HepG2 (cell line): ENCODE measurements at regions not wholly inside any gene's neighbourhood (a gene's known extent, or its start where the extent isn't known, plus 50 kb on each side); places are given as distances from the start of the nearest gene placed in this dataset.

Experiments
- ATAC-seq: fragments of 200-7000 bp; cut with Tn5 transposase; 3 replicates; pipeline ENCODE4 v1.9.1; 2020; ENCODE audit warnings: mild to moderate bottlenecking, moderate library complexity
- BruUV-seq: library from RNA; stranded (reverse); fragments of 400-500 nt; replicated peaks from 2 replicates; lab custom pipeline; 2021; lab: Mats Ljungman, UMichigan
- CTCF ChIA-PET: fragments of 300-600 bp; formaldehyde crosslinking; extraction: SDS; loops from one replicate; lab custom pipeline; 2021; ENCODE audit warnings: low total read pairs, inconsistent platforms, low intra/inter-chr PET ratio; lab: Yijun Ruan, JAX
- POLR2A ChIA-PET: fragments of 350-600 bp; sonication (Branson Sonifier 250); formaldehyde crosslinking; loops from one replicate; lab custom pipeline; 2020; ENCODE audit warnings: antibody characterized with exemption, inconsistent platforms; lab: Yijun Ruan, JAX
- DNase-seq: peaks from one replicate; pipeline ENCODE4 v3.0.0-alpha.2; 2015; ENCODE audit warnings: low spot score
- FAIRE-seq: peaks from 3 replicates; lab custom pipeline; 2011; peaks lifted over from hg19 to GRCh38; lab: Jason Lieb, UNC
- H2AFZ ChIP-seq: one replicate; pipeline ENCODE4 v1.6.1; 2011; ENCODE audit warnings: low read length, inconsistent platforms
- H3K27ac ChIP-seq: fragments of 300-600 bp; 3 replicates; pipeline ENCODE4 v1.8.0; 2011; ENCODE audit warnings: mixed run types, mild to moderate bottlenecking, mixed read lengths, low read length, inconsistent platforms; ENCODE audit not compliant: insufficient read depth; ENCODE audit errors: extremely low read length
- H3K27me3 ChIP-seq, 2 experiments: fragments of 200-600 bp in 1 of 2; 2 replicates in 1 of 2; 3 replicates in 1 of 2; pipeline versions ENCODE4 v1.6.0 to v1.8.0; 2011; ENCODE audit warnings: low read length in 2 of 2, mild to moderate bottlenecking in 2 of 2, moderate library complexity in 2 of 2, inconsistent platforms in 1 of 2; ENCODE audit not compliant: insufficient read depth in 2 of 2, control insufficient read depth in 1 of 2
- H3K36me3 ChIP-seq, 2 experiments: fragments of 200-600 bp in 1 of 2; replicated peaks in 1 of 2; 2 replicates in 1 of 2; 3 replicates in 1 of 2; pipeline versions ENCODE4 v1.5.1 to v1.8.0; 2011; ENCODE audit warnings: low read length in 2 of 2, inconsistent platforms in 1 of 2; ENCODE audit not compliant: insufficient read depth in 2 of 2, control insufficient read depth in 1 of 2
- H3K4me1 ChIP-seq: 2 replicates; pipeline ENCODE4 v1.5.1; 2012; ENCODE audit warnings: low read length, inconsistent platforms; ENCODE audit not compliant: insufficient read depth
- H3K4me2 ChIP-seq: 2 replicates; pipeline ENCODE4 v1.6.0; 2011; ENCODE audit warnings: low read depth, low read length, inconsistent platforms
- H3K4me3 ChIP-seq, 3 experiments: fragments of 200-600 bp in 1 of 3; sonication (generic), shearing (Covaris generic) in 1 of 3; replicated peaks in 1 of 3; 2 replicates each; pipeline ENCODE4 v1.5.1; 2011 to 2016; ENCODE audit warnings: low read length in 3 of 3, inconsistent platforms in 2 of 3, low read depth in 2 of 3, mild to moderate bottlenecking in 2 of 3, control low read depth in 1 of 3, mixed read lengths in 1 of 3; ENCODE audit not compliant: insufficient read depth in 1 of 3
- H3K79me2 ChIP-seq: one replicate; pipeline ENCODE4 v1.6.1; 2011; ENCODE audit warnings: low read length, inconsistent platforms; ENCODE audit not compliant: insufficient read depth
- H3K9ac ChIP-seq: 2 replicates; pipeline ENCODE4 v1.6.0; 2011; ENCODE audit warnings: mild to moderate bottlenecking, low read depth, low read length, inconsistent platforms; ENCODE audit not compliant: insufficient read depth
- H3K9me3 ChIP-seq: 2 replicates; pipeline ENCODE4 v1.5.1; 2012; ENCODE audit warnings: mild to moderate bottlenecking, low read length
- H4K20me1 ChIP-seq: 2 replicates; pipeline ENCODE4 v1.6.0; 2011; ENCODE audit warnings: inconsistent platforms, mild to moderate bottlenecking, low read length, moderate library complexity; ENCODE audit not compliant: insufficient read depth
- ZNF75D ChIP-seq: sonication (generic); formaldehyde crosslinking; IDR thresholded peaks from 2 replicates; pipeline ENCODE4 v1.8.1; 2023; ENCODE audit warnings: missing genetic modification reagents, mild to moderate bottlenecking, borderline replicate concordance
- WGBS: methylation state at CpG from one replicate; pipeline ENCODE4 v1.1.6; 2017; ENCODE audit warnings: low lambda C conversion rate; 5-methylcytosine and 5-hydroxymethylcytosine counted together
- in situ Hi-C: cut with HindIII; loops from 2 replicates; pipeline ENCODE4 v1.10.0; 2017; ENCODE audit warnings: low pct_unique_long_range_greater_than_20kb; ENCODE audit not compliant: extremely low pct_ligation_motif_present
- intact Hi-C: fragments of 100-400 bp; cut with micrococcal nuclease; formaldehyde crosslinking; loops from one replicate; pipeline ENCODE4 v1.10.0; 2022; ENCODE audit not compliant: unreplicated experiment
- TF ChIP-seq, protein P1 (sequence below): sonication (generic); formaldehyde crosslinking; IDR thresholded peaks from 2 replicates; pipeline ENCODE4 v1.4.0; 2020; ENCODE audit warnings: mild to moderate bottlenecking, missing genetic modification reagents
- TF ChIP-seq, protein P2 (sequence below): IDR thresholded peaks from 2 replicates; pipeline ENCODE4 v1.6.1; 2012; ENCODE audit warnings: inconsistent platforms
- TF ChIP-seq, protein P3 (sequence below), 2 experiments: sonication (generic) in 1 of 2; formaldehyde crosslinking in 1 of 2; IDR thresholded peaks; 2 replicates each; pipeline versions ENCODE4 v1.6.1 to v1.9.0; 2014 to 2022; ENCODE audit warnings: antibody characterized with exemption in 1 of 2, borderline replicate concordance in 1 of 2, inconsistent platforms in 1 of 2, low read depth in 1 of 2, missing genetic modification reagents in 1 of 2

DNA sequence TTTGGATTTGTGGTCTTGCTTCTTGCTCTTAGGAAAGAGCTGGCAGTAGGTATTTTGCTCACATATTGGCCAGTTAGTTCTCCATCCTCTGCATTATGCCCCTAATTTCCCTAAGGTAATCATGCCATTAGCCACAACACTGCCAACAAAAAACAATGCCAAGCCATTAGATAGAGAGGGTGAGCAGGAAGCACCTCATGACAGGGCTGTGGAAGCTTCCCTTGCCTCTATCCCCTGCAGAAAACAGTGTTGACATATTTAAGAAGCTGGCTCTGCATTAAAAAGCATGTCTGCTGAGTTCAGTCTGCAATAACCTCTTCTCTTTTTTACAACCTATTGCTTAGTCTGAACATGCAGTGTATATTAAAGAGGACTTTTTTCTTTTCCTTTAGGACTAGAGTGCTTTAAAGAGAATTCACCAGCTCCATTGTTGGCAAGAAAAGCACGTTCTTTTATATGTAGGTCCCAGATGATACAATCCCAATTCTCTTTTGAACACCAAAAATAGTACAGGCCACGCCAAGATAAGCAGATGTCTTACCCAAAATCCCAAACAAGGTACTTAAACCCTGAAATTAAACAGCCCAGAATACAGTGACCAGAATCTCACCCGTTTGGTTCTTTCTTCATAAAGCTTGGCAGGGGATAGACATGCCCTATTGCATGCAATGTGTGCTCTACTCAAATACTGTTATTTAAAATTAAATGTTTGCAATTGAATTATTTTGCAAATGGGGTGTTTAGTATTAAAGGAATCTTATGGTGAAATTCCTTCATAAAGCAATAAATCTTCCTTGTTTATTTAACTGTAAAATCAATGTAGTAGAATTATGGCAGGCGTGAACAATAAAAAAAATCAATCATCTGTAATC lies 93.7 kb upstream of the UBE3A start:
- no peak overlapping the region for H3K4me2 ChIP-seq
- no peak for TF ChIP-seq ZNF75D (CRISPR knock-in tag)
- TF ChIP-seq, protein P1, sequence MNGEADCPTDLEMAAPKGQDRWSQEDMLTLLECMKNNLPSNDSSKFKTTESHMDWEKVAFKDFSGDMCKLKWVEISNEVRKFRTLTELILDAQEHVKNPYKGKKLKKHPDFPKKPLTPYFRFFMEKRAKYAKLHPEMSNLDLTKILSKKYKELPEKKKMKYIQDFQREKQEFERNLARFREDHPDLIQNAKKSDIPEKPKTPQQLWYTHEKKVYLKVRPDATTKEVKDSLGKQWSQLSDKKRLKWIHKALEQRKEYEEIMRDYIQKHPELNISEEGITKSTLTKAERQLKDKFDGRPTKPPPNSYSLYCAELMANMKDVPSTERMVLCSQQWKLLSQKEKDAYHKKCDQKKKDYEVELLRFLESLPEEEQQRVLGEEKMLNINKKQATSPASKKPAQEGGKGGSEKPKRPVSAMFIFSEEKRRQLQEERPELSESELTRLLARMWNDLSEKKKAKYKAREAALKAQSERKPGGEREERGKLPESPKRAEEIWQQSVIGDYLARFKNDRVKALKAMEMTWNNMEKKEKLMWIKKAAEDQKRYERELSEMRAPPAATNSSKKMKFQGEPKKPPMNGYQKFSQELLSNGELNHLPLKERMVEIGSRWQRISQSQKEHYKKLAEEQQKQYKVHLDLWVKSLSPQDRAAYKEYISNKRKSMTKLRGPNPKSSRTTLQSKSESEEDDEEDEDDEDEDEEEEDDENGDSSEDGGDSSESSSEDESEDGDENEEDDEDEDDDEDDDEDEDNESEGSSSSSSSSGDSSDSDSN, result no peak
- TF ChIP-seq, protein P2, sequence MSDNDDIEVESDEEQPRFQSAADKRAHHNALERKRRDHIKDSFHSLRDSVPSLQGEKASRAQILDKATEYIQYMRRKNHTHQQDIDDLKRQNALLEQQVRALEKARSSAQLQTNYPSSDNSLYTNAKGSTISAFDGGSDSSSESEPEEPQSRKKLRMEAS, result no peak
- TF ChIP-seq, protein P3, sequence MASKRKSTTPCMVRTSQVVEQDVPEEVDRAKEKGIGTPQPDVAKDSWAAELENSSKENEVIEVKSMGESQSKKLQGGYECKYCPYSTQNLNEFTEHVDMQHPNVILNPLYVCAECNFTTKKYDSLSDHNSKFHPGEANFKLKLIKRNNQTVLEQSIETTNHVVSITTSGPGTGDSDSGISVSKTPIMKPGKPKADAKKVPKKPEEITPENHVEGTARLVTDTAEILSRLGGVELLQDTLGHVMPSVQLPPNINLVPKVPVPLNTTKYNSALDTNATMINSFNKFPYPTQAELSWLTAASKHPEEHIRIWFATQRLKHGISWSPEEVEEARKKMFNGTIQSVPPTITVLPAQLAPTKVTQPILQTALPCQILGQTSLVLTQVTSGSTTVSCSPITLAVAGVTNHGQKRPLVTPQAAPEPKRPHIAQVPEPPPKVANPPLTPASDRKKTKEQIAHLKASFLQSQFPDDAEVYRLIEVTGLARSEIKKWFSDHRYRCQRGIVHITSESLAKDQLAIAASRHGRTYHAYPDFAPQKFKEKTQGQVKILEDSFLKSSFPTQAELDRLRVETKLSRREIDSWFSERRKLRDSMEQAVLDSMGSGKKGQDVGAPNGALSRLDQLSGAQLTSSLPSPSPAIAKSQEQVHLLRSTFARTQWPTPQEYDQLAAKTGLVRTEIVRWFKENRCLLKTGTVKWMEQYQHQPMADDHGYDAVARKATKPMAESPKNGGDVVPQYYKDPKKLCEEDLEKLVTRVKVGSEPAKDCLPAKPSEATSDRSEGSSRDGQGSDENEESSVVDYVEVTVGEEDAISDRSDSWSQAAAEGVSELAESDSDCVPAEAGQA (IDR thresholded peaks at IDR 0.05; ENCODE audit: low read depth), result no peak
- TF ChIP-seq, protein P3 (CRISPR knock-in tag; IDR thresholded peaks at IDR 0.05; ENCODE audit: borderline replicate concordance), result no peak
- TF ChIP-seq, all 625 proteins: peak for 0
- ATAC-seq, result no peak
- Histone ChIP-seq H3K27ac (no peak overlapping the region), H3K27me3 (no peaks in the 10 kb centered on the region), H3K4me3 (no peak overlapping the region), H4K20me1 (no peaks in the 10 kb centered on the region), H2AFZ (no peak overlapping the region), H3K9ac (no peak overlapping the region), H3K4me1 (no peaks in the 10 kb centered on the region), H3K79me2 (no peaks in the 10 kb centered on the region), H3K36me3 (no peaks in the 10 kb centered on the region), H3K9me3 (peaks cover 17% of the 10 kb centered on the region; the same call in 1 of the 2 replicates)
- in situ Hi-C loops (no loop called here), intact Hi-C loops (no loop called here)
- ChIA-PET POLR2A (no interaction called here), CTCF (no interaction called here)
- no TSS peak for BruUV-seq
- 1% methylated on average over 4 of the region's 4 CpGs for WGBS
- no peak for FAIRE-seq
- no peak for DNase-seq
